Skeletal muscle satellite cell (primary cell): ENCODE measurements at regions not wholly inside any gene's neighbourhood (a gene's known extent, or its start where the extent isn't known, plus 50 kb on each side); places are given as distances from the start of the nearest gene placed in this dataset.
"Not testable (repeated sequence)": the region's sequence is repeated elsewhere in the genome, so short reads cannot be mapped to it uniquely, and the experiment has no call there.

Source experiments
- H3K27me3 ChIP-seq: 2 replicates; pipeline ENCODE4 v1.7.0; 2013; ENCODE audit warnings: low read length; ENCODE audit not compliant: control insufficient read depth, insufficient read depth
- H3K36me3 ChIP-seq: 2 replicates; pipeline ENCODE4 v1.7.0; 2013; ENCODE audit warnings: mild to moderate bottlenecking, control low read depth, low read length; ENCODE audit not compliant: insufficient read depth
- H3K4me1 ChIP-seq: 2 replicates; pipeline ENCODE4 v1.7.0; 2013; ENCODE audit warnings: low read length; ENCODE audit not compliant: control insufficient read depth, insufficient read depth
- H3K4me2 ChIP-seq: 2 replicates; pipeline ENCODE4 v1.7.0; 2013; ENCODE audit warnings: mild to moderate bottlenecking, low read length
- H3K4me3 ChIP-seq: 2 replicates; pipeline ENCODE4 v1.7.0; 2013; ENCODE audit warnings: low read length
- H3K9ac ChIP-seq: 2 replicates; pipeline ENCODE4 v1.7.0; 2013; ENCODE audit warnings: mild to moderate bottlenecking, low read depth, low read length, moderate library complexity
- H3K9me3 ChIP-seq: replicated peaks from 2 replicates; pipeline ENCODE4 v1.7.0; 2013; ENCODE audit warnings: mild to moderate bottlenecking, control low read depth, low read length

DNA sequence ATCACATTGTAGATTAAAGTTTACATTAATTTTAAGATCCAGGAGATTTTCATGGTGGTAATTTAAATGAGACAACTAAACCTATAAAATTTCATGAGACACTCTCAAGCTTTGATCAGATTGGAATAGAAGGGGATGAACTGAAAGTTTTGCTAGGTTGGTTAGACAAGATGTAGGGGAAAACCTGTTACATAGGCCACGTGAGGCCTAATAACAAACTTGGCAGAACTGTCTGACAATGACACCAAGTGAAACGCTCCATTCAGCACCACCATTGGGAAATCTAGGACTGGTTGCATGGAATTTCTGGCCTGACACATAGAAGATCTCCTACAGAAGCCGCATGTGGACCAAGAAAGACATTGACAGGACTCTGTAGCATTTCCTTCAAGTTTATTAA is 87.8 kb upstream of the SLC39A10 start:
- no peak overlapping the region for H3K9ac ChIP-seq
- no peaks in the 10 kb centered on the region for H3K9me3 ChIP-seq
- H3K27me3 ChIP-seq: no peaks in the 10 kb centered on the region
- H3K4me3 ChIP-seq: no peak overlapping the region
- no peaks in the 10 kb centered on the region for H3K36me3 ChIP-seq
- peaks cover 15% of the 10 kb centered on the region for H3K4me1 ChIP-seq
- no peak overlapping the region for H3K4me2 ChIP-seq

DNA sequence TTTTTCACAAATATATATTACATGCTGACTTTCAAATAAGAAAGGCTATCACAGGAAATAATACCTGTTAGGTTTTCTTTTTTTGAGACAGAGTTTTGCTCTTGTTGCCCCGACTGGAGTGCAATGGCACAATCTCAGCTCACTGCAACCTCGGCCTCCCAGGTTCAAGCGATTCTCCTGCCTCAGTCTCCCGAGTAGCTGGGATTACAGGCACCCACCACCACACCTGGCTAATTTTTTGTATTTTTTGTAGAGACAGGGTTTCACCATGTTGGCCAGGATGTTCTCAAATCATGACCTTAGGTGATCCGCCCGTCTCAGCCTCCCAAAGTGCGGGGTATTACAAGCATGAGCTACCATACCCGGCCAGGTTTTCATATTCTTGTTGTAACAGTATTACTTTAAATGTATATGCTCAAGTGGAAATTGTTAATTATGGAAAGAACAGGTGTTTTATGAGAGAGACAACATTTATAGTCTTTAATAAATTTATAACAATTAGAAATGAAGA is 92.3 kb upstream of the SLC39A10 start:
- not testable (repeated sequence) for H3K27me3 ChIP-seq, H3K4me3 ChIP-seq, H3K36me3 ChIP-seq, H3K9me3 ChIP-seq
- Histone ChIP-seq H3K9ac (peak overlapping the region; percentile 27), H3K4me2 (peak overlapping the region; percentile 5), H3K4me1 (peaks cover 47% of the 10 kb centered on the region)

DNA sequence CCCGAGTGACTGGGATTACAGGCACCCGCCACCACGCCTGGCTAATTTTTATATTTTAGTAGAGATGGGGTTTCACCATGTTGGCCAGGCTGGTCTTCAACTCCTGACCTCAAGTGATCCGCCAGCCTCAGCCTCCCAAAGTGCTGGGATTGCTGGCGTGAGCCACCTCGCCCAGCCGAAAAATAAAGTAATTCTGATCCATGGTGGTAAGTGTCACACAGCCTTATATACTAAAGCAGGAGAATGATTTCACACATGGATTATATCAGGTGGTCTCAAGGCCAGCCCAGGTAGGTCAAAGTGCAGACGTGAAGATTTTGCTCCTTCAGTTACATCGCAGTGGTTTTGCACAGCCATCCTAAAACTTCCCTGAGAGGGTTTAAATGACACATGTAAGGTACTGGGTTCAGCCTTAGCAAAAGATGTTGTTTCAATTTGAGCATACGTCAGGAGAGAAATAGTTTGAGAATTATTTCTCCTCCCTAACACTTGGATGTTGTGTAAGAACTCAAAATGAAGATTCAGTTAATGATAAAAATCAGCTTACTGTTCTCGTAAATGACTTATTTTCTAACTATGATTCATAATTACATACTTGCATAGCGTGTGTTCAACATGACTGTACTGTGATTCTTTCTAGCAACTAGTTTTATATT is 93.0 kb upstream of the SLC39A10 start:
- Histone ChIP-seq H3K4me1 (peaks cover 54% of the 10 kb centered on the region), H3K4me2 (peak overlapping the region; percentile 66), H3K4me3 (peak overlapping the region; percentile 21), H3K27me3 (no peaks in the 10 kb centered on the region), H3K36me3 (no peaks in the 10 kb centered on the region), H3K9ac (peak overlapping the region; percentile 70), H3K9me3 (no peaks in the 10 kb centered on the region)

GRCh38 chr2:195562570-195563566 is 94.2 kb upstream of the SLC39A10 start:
- Histone ChIP-seq H3K4me1 (peaks cover 55% of the 10 kb centered on the region), H3K4me3 (no peak overlapping the region), H3K4me2 (no peak overlapping the region)

GRCh38 chr2:195561116-195561921 is 95.7 kb upstream of the SLC39A10 start:
- Histone ChIP-seq H3K9me3 (no peaks in the 10 kb centered on the region), H3K36me3 (no peaks in the 10 kb centered on the region), H3K27me3 (no peaks in the 10 kb centered on the region), H3K9ac (peak overlapping the region; percentile 69), H3K4me3 (no peak overlapping the region), H3K4me2 (peak overlapping the region; percentile 48), H3K4me1 (peaks cover 54% of the 10 kb centered on the region)

More at GRCh38 chr2:195562570-195563566, 94.2 kb upstream of the SLC39A10 start:
- no peaks in the 10 kb centered on the region for H3K27me3 ChIP-seq
- no peak overlapping the region for H3K9ac ChIP-seq
- H3K9me3 ChIP-seq: no peaks in the 10 kb centered on the region
- H3K36me3 ChIP-seq: no peaks in the 10 kb centered on the region

DNA sequence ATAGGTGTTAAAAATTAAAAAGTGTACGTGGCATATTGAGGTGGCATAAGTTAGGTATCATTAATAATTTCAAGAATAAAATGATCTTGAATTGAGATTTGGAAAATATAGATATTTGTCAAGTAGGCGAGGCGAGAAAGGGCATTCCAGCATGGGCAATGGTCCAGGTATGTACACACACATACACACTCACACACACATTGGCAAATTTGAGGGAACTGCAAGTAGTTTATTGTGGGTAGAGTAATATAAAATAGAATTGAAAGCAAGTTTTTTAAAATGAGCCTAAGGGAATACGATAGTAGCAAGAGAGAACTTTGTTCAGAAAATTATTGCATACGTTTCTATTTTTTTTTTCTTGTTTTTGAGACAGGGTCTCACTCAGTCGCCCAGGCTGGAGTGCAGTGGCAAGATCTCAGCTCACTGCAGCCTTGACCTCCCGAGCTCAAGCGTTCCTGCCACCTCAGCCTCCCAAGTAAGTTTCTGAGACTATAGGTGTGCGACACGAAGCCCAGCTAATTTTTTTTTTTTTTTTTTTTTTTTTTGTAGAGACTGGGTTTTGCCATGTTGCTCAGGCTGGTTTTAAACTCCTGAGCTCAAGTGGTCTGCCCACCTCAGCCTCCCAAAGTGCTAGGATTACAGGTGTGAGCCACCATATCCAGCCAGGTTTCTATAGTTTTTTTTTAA is 96.7 kb upstream of the SLC39A10 start:
- H3K4me1 ChIP-seq: peaks cover 48% of the 10 kb centered on the region
- no peak overlapping the region for H3K4me3 ChIP-seq

GRCh38 chr2:195559431-195559914 is 97.6 kb upstream of the SLC39A10 start:
- Histone ChIP-seq H3K4me2 (peak overlapping the region; percentile 39), H3K9me3 (no peaks in the 10 kb centered on the region), H3K4me1 (peaks cover 41% of the 10 kb centered on the region), H3K36me3 (no peaks in the 10 kb centered on the region), H3K9ac (peak overlapping the region; percentile 29), H3K4me3 (no peak overlapping the region), H3K27me3 (no peaks in the 10 kb centered on the region)

More for the DNA sequence above, 96.7 kb upstream of the SLC39A10 start:
- H3K9me3 ChIP-seq: no peaks in the 10 kb centered on the region
- H3K9ac ChIP-seq: peak overlapping the region; percentile 69
- no peaks in the 10 kb centered on the region for H3K27me3 ChIP-seq
- H3K4me2 ChIP-seq: no peak overlapping the region
- no peaks in the 10 kb centered on the region for H3K36me3 ChIP-seq

DNA sequence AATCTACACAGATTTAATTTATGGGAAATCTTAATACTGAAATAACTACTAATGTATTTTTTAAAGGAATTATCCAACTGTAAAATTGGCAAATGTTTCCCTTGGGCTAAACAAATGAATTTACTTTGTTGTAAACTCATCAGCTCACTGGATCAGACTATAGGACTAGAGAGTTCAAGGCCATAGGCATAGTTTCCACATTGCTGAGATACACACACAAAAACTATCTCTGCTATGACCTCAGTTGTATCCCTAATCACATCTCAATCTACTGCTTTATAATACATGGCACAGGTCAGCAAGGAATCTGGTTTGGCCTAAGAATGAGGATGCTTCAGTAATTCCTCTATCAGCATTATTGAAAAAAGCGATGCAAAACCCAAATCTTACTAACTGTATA is 101.1 kb upstream of the SLC39A10 start:
- no peak overlapping the region for H3K4me2 ChIP-seq
- no peaks in the 10 kb centered on the region for H3K36me3 ChIP-seq
- H3K4me3 ChIP-seq: no peak overlapping the region
- H3K27me3 ChIP-seq: no peaks in the 10 kb centered on the region
- no peaks in the 10 kb centered on the region for H3K9me3 ChIP-seq
- H3K9ac ChIP-seq: no peak overlapping the region
- peaks cover 20% of the 10 kb centered on the region for H3K4me1 ChIP-seq

- no peak overlapping the region for H3K4me3 ChIP-seq
- H3K9me3 ChIP-seq: peaks cover 6% of the 10 kb centered on the region
- no peaks in the 10 kb centered on the region for H3K36me3 ChIP-seq
- H3K4me2 ChIP-seq: no peak overlapping the region
- H3K9ac ChIP-seq: no peak overlapping the region
- no peaks in the 10 kb centered on the region for H3K27me3 ChIP-seq
- H3K4me1 ChIP-seq: no peaks in the 10 kb centered on the region
These were observed 104.4 kb upstream of the SLC39A10 start for GRCh38 chr2:195552581-195552980.

DNA sequence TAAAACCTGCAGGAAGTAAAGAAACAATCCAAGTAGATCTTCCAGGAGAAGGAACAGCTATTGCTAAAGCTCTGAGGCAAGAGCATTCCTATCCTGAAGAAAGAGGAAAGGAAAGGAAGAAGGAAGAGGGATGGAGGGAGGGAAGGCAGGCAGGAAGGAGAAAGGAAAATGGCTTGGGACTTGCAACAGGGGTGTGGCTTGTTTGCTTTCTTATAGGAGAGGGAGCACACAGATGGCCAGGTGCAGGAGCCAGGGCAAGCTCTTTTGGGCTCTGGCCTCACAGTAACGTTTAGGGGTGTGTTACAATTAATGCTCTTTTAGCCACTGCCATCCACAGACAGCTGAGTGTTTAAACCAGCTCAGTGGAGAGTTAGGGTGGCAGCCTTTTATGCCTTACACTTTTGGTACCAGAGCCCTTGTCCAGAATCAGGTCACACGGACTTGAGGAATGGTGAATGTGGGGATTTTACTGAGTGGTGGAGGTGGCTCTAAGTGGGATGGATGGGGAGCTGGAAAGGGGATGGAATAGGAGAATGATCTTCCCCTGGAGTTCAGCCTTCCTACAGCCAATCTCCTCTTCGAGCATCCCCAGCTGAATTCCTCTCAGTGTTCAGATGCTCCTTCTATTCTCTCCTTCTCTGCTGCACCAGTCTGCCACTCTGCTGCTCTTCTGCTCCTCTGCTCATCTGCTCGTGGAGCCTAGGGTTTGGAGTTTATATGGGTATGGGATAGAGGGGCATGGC is 108.7 kb upstream of the SLC39A10 start:
- H3K9ac ChIP-seq: no peak overlapping the region
- no peak overlapping the region for H3K4me3 ChIP-seq
- H3K4me1 ChIP-seq: peaks cover 8% of the 10 kb centered on the region
- no peaks in the 10 kb centered on the region for H3K27me3 ChIP-seq
- H3K4me2 ChIP-seq: no peak overlapping the region
- H3K36me3 ChIP-seq: no peaks in the 10 kb centered on the region
- H3K9me3 ChIP-seq: peaks cover 6% of the 10 kb centered on the region
